ENCODE measurements at regions not wholly inside any gene's neighbourhood (a gene's known extent, or its start where the extent isn't known, plus 50 kb on each side); places are given as distances from the start of the nearest gene placed in this dataset.

DNA sequence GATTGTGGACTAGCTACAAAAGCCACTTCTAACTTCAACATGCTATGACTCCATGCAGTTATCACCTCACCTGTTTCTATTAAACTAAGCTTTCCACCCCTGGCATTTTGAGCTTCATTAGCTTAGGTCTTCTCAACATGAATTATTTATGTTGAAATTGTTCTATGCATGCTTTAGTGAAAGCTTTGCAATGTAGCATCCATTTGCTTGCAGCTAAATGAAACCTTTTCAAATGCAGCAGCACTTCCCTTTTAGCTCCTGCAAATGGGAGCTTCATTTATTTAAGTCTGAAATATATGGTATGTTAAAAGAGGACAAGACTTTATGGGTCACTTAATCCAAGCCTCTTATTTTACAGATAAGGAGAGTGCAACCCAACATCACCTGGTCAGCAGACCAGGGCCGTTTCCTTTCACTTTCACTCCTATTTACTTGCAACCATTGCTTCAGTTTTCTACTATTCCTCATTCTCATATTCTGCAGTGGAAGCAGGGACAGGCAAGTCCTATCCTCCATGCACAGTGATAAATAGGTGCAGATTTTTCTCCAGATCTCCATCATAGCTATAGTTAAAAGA, 56.4 kb upstream of the SAMSN1 start:
- DNase-seq = no peak

DNA sequence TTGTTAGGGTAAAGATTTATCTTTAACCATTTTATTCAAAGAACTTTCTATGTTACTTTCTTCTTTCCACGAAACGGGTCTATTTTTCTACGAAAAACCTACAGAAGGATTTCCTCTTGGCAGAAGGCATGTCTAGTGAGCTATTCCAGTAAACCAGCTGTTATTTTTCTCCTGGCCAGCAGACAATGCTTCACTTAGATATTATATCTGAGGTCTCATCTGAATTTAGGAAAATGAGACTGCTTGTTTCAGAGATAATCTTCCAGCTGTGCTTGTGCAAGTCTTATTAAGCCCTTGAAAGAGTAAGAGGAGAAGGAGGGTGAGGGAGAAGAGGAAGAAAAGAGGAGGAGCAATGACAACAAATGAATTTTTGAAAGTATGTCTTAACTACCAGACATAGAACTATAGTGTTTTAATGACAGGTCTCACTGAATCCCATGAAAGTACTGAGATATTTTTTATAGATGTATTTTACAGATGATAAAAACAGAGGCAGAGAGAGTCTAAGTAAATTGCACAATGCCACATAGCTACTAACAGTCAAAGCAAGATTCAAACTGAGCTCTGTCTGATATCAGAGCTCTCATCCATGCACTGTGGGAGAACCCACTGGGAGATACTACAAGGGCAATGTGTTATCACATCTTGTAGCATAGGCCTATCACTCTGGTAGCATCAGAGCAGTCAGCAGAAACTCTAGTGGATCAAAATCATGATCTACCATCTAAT, 54.6 kb upstream of the SAMSN1 start:
- no peak for DNase-seq

DNA sequence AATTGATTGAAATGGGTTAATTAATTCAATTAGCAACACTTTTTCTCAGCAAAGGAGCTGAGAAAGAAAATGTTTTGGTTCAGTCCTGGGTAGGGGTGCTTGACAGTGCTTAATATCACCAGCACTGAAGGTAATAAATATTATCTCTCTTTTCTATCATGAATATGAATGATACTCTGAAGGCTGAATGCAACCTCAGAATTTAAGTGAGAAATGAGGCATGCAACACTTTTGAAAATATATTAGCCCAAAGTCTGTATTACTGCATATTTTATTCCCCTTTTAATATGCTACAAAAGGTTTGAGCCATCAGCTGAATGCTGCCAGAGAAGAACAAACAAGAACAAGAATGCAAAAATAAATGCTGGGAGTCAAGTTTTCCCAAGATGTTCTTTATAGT, 52.0 kb upstream of the SAMSN1 start:
- no peak for DNase-seq
